ACC112 (cell line): ENCODE measurements at regions not wholly inside any gene's neighbourhood (a gene's known extent, or its start where the extent isn't known, plus 50 kb on each side); places are given as distances from the start of the nearest gene placed in this dataset.
"Not testable (repeated sequence)": the region's sequence is repeated elsewhere in the genome, so short reads cannot be mapped to it uniquely, and the experiment has no call there.

Experiments
- H2AFZ ChIP-seq: fragments of 200-600 bp; sonication (generic); one replicate; pipeline ENCODE4 v1.6.0; 2017; ENCODE audit warnings: antibody characterized with exemption, low read length; ENCODE audit not compliant: unreplicated experiment
- H3K27ac ChIP-seq: fragments of 200-600 bp; sonication (generic); 2 replicates; pipeline ENCODE4 v1.5.1; 2014; ENCODE audit warnings: low read depth, mild to moderate bottlenecking, antibody characterized with exemption, low read length, moderate library complexity
- H3K27me3 ChIP-seq: fragments of 200-600 bp; sonication (generic); 2 replicates; pipeline ENCODE4 v1.6.1; 2014; ENCODE audit warnings: mild to moderate bottlenecking, antibody characterized with exemption, low read length, moderate library complexity, mixed read lengths; ENCODE audit not compliant: insufficient read depth
- H3K36me3 ChIP-seq: fragments of 200-600 bp; sonication (generic); 2 replicates; pipeline ENCODE4 v1.6.1; 2016; ENCODE audit warnings: mild to moderate bottlenecking, antibody characterized with exemption, low read length, moderate library complexity, mixed read lengths; ENCODE audit not compliant: insufficient read depth
- H3K4me1 ChIP-seq: fragments of 200-600 bp; sonication (generic); one replicate; pipeline ENCODE4 v1.6.1; 2016; ENCODE audit warnings: low read length, mixed read lengths; ENCODE audit not compliant: insufficient read depth, unreplicated experiment, control insufficient read depth
- H3K4me3 ChIP-seq: fragments of 200-600 bp; sonication (generic); 2 replicates; pipeline ENCODE4 v1.5.1; 2014; ENCODE audit warnings: mild to moderate bottlenecking, low read depth, low read length
- H3K79me2 ChIP-seq: fragments of 200-600 bp; sonication (generic); one replicate; pipeline ENCODE4 v1.6.0; 2016; ENCODE audit warnings: low read length; ENCODE audit not compliant: control insufficient read depth, unreplicated experiment, insufficient read depth

GRCh38 chr11:96736601-96737000, 346.8 kb downstream of the JRKL start:
- peaks cover 4% of the 10 kb centered on the region for H3K4me1 ChIP-seq
- H3K27me3 ChIP-seq = peaks cover 5% of the 10 kb centered on the region; the same call in 1 of the 2 replicates
- H3K4me3 ChIP-seq = no peak overlapping the region
- no peak overlapping the region for H2AFZ ChIP-seq
- H3K27ac ChIP-seq = no peak overlapping the region
- no peaks in the 10 kb centered on the region for H3K79me2 ChIP-seq
- no peaks in the 10 kb centered on the region for H3K36me3 ChIP-seq

- H3K4me1 ChIP-seq = peaks cover 6% of the 10 kb centered on the region
- no peak overlapping the region for H3K4me3 ChIP-seq
- no peak overlapping the region for H3K27ac ChIP-seq
- no peaks in the 10 kb centered on the region for H3K79me2 ChIP-seq
- H3K36me3 ChIP-seq = no peaks in the 10 kb centered on the region
- peaks cover 5% of the 10 kb centered on the region; the same call in 1 of the 2 replicates for H3K27me3 ChIP-seq
- no peak overlapping the region for H2AFZ ChIP-seq
Observed at GRCh38 chr11:96738311-96738710, 348.5 kb downstream of the JRKL start.

- Histone ChIP-seq H3K4me3 (no peak overlapping the region), H2AFZ (no peak overlapping the region), H3K79me2 (no peaks in the 10 kb centered on the region), H3K36me3 (no peaks in the 10 kb centered on the region), H3K4me1 (peaks cover 6% of the 10 kb centered on the region), H3K27me3 (peaks cover 4% of the 10 kb centered on the region; the same call in 1 of the 2 replicates), H3K27ac (no peak overlapping the region)
Observed at GRCh38 chr11:96741068-96741467, 351.3 kb downstream of the JRKL start.

GRCh38 chr11:96744697-96745096, 354.9 kb downstream of the JRKL start:
- no peak overlapping the region for H2AFZ ChIP-seq
- H3K27me3 ChIP-seq = no peaks in the 10 kb centered on the region
- no peaks in the 10 kb centered on the region for H3K79me2 ChIP-seq
- no peak overlapping the region for H3K4me3 ChIP-seq
- H3K36me3 ChIP-seq = no peaks in the 10 kb centered on the region
- H3K27ac ChIP-seq = no peak overlapping the region
- peaks cover 24% of the 10 kb centered on the region for H3K4me1 ChIP-seq

- peak overlapping the region; percentile 72 for H2AFZ ChIP-seq
- H3K36me3 ChIP-seq = no peaks in the 10 kb centered on the region
- H3K79me2 ChIP-seq = no peaks in the 10 kb centered on the region
- H3K27me3 ChIP-seq = no peaks in the 10 kb centered on the region
- peak overlapping the region; percentile 61 for H3K27ac ChIP-seq
- peak overlapping the region; percentile 64 for H3K4me3 ChIP-seq
- peaks cover 22% of the 10 kb centered on the region for H3K4me1 ChIP-seq
Observed at GRCh38 chr11:96748639-96749370, 359.0 kb downstream of the JRKL start.

GRCh38 chr11:96751807-96752206, 362.0 kb downstream of the JRKL start:
- not testable (repeated sequence) for H3K4me3 ChIP-seq, H3K36me3 ChIP-seq, H3K27me3 ChIP-seq, H2AFZ ChIP-seq, H3K27ac ChIP-seq, H3K79me2 ChIP-seq
- peaks cover 22% of the 10 kb centered on the region for H3K4me1 ChIP-seq

- no peaks in the 10 kb centered on the region for H3K36me3 ChIP-seq
- H3K79me2 ChIP-seq = no peaks in the 10 kb centered on the region
- no peak overlapping the region for H3K4me3 ChIP-seq
- H2AFZ ChIP-seq = no peak overlapping the region
- no peak overlapping the region for H3K27ac ChIP-seq
- no peaks in the 10 kb centered on the region for H3K27me3 ChIP-seq
- peaks cover 22% of the 10 kb centered on the region for H3K4me1 ChIP-seq
Observed at GRCh38 chr11:96752221-96752620, 362.4 kb downstream of the JRKL start.

GRCh38 chr11:96753997-96754396, 364.2 kb downstream of the JRKL start:
- Histone ChIP-seq H2AFZ (no peak overlapping the region), H3K4me1 (peaks cover 11% of the 10 kb centered on the region), H3K4me3 (no peak overlapping the region), H3K36me3 (no peaks in the 10 kb centered on the region), H3K79me2 (no peaks in the 10 kb centered on the region), H3K27ac (no peak overlapping the region), H3K27me3 (no peaks in the 10 kb centered on the region)

GRCh38 chr11:96755209-96755608, 365.4 kb downstream of the JRKL start:
- Histone ChIP-seq H3K79me2 (no peaks in the 10 kb centered on the region), H3K4me1 (no peaks in the 10 kb centered on the region)

GRCh38 chr11:96755752-96756151, 365.9 kb downstream of the JRKL start:
- Histone ChIP-seq H3K36me3 (no peaks in the 10 kb centered on the region), H2AFZ (no peak overlapping the region), H3K4me1 (no peaks in the 10 kb centered on the region), H3K79me2 (no peaks in the 10 kb centered on the region), H3K4me3 (no peak overlapping the region), H3K27ac (no peak overlapping the region), H3K27me3 (no peaks in the 10 kb centered on the region)

More at GRCh38 chr11:96755209-96755608, 365.4 kb downstream of the JRKL start:
- Histone ChIP-seq H3K27ac (no peak overlapping the region), H2AFZ (no peak overlapping the region), H3K27me3 (no peaks in the 10 kb centered on the region), H3K4me3 (no peak overlapping the region), H3K36me3 (no peaks in the 10 kb centered on the region)

GRCh38 chr11:96758957-96759356, 369.1 kb downstream of the JRKL start:
- no peaks in the 10 kb centered on the region for H3K79me2 ChIP-seq
- H3K27ac ChIP-seq = no peak overlapping the region
- no peak overlapping the region for H2AFZ ChIP-seq
- no peaks in the 10 kb centered on the region for H3K36me3 ChIP-seq
- H3K4me1 ChIP-seq = no peaks in the 10 kb centered on the region
- no peak overlapping the region for H3K4me3 ChIP-seq
- no peaks in the 10 kb centered on the region for H3K27me3 ChIP-seq
